ENCODE measurements at regions not wholly inside any gene's neighbourhood (a gene's known extent, or its start where the extent isn't known, plus 50 kb on each side); places are given as distances from the start of the nearest gene placed in this dataset.

Small RNA genes lying in the stretch of these regions (small RNA-seq; reads per million reads assigned to genes)
- gene AC093787.1: 0 reads per million in 2 experiments

Data from right lobe of liver (tissue), 1 donor.